HFF-Myc (cell line): ENCODE measurements at regions not wholly inside any gene's neighbourhood (a gene's known extent, or its start where the extent isn't known, plus 50 kb on each side); places are given as distances from the start of the nearest gene placed in this dataset.

Experiments used
- DNase-seq: peaks from one replicate; pipeline ENCODE4 v3.0.0-alpha.2; 2011; ENCODE audit warnings: low read depth; ENCODE audit errors: extremely low read depth
- H3K4me3 ChIP-seq: replicated peaks from 2 replicates; pipeline ENCODE4 v1.5.1; 2011; ENCODE audit warnings: low read depth, mild to moderate bottlenecking, control low read depth, low read length
- CTCF ChIP-seq: IDR thresholded peaks from 2 replicates; pipeline ENCODE4 v1.5.1; 2012; ENCODE audit warnings: mild to moderate bottlenecking, low read depth, low read length, control low read depth; ENCODE audit errors: missing control alignments

- no peak for DNase-seq
- H3K4me3 ChIP-seq, result no peak overlapping the region
- no peak for TF ChIP-seq CTCF
These were observed 307.2 kb upstream of the NDN start for GRCh38 chr15:23994273-23994672.

GRCh38 chr15:23998056-23998455 is 311.0 kb upstream of the NDN start:
- no peak for TF ChIP-seq CTCF
- H3K4me3 ChIP-seq, result no peak overlapping the region
- no peak for DNase-seq

- TF ChIP-seq CTCF, result no peak
- H3K4me3 ChIP-seq, result no peak overlapping the region
- no peak for DNase-seq
These were observed 321.4 kb upstream of the NDN start for GRCh38 chr15:24008476-24008875.

GRCh38 chr15:24017470-24017869 is 330.4 kb upstream of the NDN start:
- H3K4me3 ChIP-seq, result no peak overlapping the region
- DNase-seq, result no peak
- TF ChIP-seq CTCF, result no peak

- no peak for TF ChIP-seq CTCF
- DNase-seq, result no peak
- H3K4me3 ChIP-seq, result no peak overlapping the region
These were observed 352.6 kb upstream of the NDN start for GRCh38 chr15:24039683-24040082.

GRCh38 chr15:24054547-24055245 is 367.6 kb upstream of the NDN start:
- TF ChIP-seq CTCF, result no peak
- no peak for DNase-seq
- no peak overlapping the region for H3K4me3 ChIP-seq

GRCh38 chr15:24067733-24068501 is 380.8 kb upstream of the NDN start:
- no peak for TF ChIP-seq CTCF
- no peak overlapping the region for H3K4me3 ChIP-seq
- no peak for DNase-seq
